ENCODE measurements at regions not wholly inside any gene's neighbourhood (a gene's known extent, or its start where the extent isn't known, plus 50 kb on each side); places are given as distances from the start of the nearest gene placed in this dataset.

- Histone ChIP-seq H3K36me3 (peaks cover 0 to 2% of the 10 kb centered on the region in 2 donors), H3K4me1 (no peaks in the 10 kb centered on the region), H3K27me3 (no peaks in the 10 kb centered on the region), H3K4me3 (no peak overlapping the region), H3K9me3 (no peaks in the 10 kb centered on the region), H3K27ac (no peak overlapping the region)
- intact Hi-C loops (cut with DNase I; ENCODE audit: low total_unique reads), result no loop called here
- no peak for DNase-seq
- no peak for TF ChIP-seq POLR2A (IDR thresholded peaks at IDR 0.05)
- no peak for TF ChIP-seq CTCF (IDR thresholded peaks at IDR 0.05)
Measured at GRCh38 chr6:93749191-93749590, 329.8 kb upstream of the EPHA7 start.

GRCh38 chr6:93746892-93747291 is 327.5 kb upstream of the EPHA7 start:
- Histone ChIP-seq H3K27me3 (no peaks in the 10 kb centered on the region), H3K4me1 (no peaks in the 10 kb centered on the region), H3K9me3 (no peaks in the 10 kb centered on the region), H3K4me3 (no peak overlapping the region), H3K36me3 (peaks cover 0 to 2% of the 10 kb centered on the region in 2 donors), H3K27ac (no peak overlapping the region)
- DNase-seq, result no peak
- TF ChIP-seq CTCF (IDR thresholded peaks at IDR 0.05), result no peak
- TF ChIP-seq POLR2A (IDR thresholded peaks at IDR 0.05), result no peak
- intact Hi-C loops (cut with DNase I; ENCODE audit: low total_unique reads), result no loop called here

GRCh38 chr6:93745306-93745705 is 325.9 kb upstream of the EPHA7 start:
- no peak for DNase-seq
- H3K4me3 ChIP-seq, result no peak overlapping the region
- no peaks in the 10 kb centered on the region for H3K27me3 ChIP-seq
- intact Hi-C loops (cut with DNase I; ENCODE audit: low total_unique reads), result no loop called here
- H3K4me1 ChIP-seq, result no peaks in the 10 kb centered on the region
- H3K27ac ChIP-seq, result no peak overlapping the region
- no peaks in the 10 kb centered on the region for H3K9me3 ChIP-seq
- peaks cover 0 to 2% of the 10 kb centered on the region in 2 donors for H3K36me3 ChIP-seq
- no peak for TF ChIP-seq POLR2A (IDR thresholded peaks at IDR 0.05)
- TF ChIP-seq CTCF (IDR thresholded peaks at IDR 0.05), result no peak

GRCh38 chr6:93735099-93735498 is 315.7 kb upstream of the EPHA7 start:
- intact Hi-C loops (cut with DNase I; ENCODE audit: low total_unique reads), result no loop called here
- no peaks in the 10 kb centered on the region for H3K9me3 ChIP-seq
- no peak for TF ChIP-seq POLR2A (IDR thresholded peaks at IDR 0.05)
- TF ChIP-seq CTCF (IDR thresholded peaks at IDR 0.05), result no peak

GRCh38 chr6:93731306-93731705 is 311.9 kb upstream of the EPHA7 start:
- Histone ChIP-seq H3K27ac (no peak overlapping the region), H3K4me1 (no peaks in the 10 kb centered on the region), H3K4me3 (no peak overlapping the region), H3K27me3 (no peaks in the 10 kb centered on the region), H3K36me3 (no peaks in the 10 kb centered on the region), H3K9me3 (no peaks in the 10 kb centered on the region)
- DNase-seq, result no peak
- intact Hi-C loops (cut with DNase I; ENCODE audit: low total_unique reads), result no loop called here
- TF ChIP-seq CTCF (IDR thresholded peaks at IDR 0.05), result no peak
- TF ChIP-seq POLR2A (IDR thresholded peaks at IDR 0.05), result no peak

More at GRCh38 chr6:93735099-93735498, 315.7 kb upstream of the EPHA7 start:
- DNase-seq, result no peak
- Histone ChIP-seq H3K4me1 (no peaks in the 10 kb centered on the region), H3K36me3 (no peaks in the 10 kb centered on the region), H3K4me3 (no peak overlapping the region), H3K27ac (no peak overlapping the region), H3K27me3 (no peaks in the 10 kb centered on the region)
